ENCODE measurements at regions not wholly inside any gene's neighbourhood (a gene's known extent, or its start where the extent isn't known, plus 50 kb on each side); places are given as distances from the start of the nearest gene placed in this dataset.

GRCh38 chr16:72388007-72388406 is 216.1 kb upstream of the PMFBP1 start (continued):
- TF ChIP-seq CHD7 (IDR thresholded peaks at IDR 0.05; ENCODE audit: insufficient replicate concordance, low read length) (no peak), JUN (IDR thresholded peaks at IDR 0.05; ENCODE audit: low read depth, low read length) (no peak), ZNF274 (IDR thresholded peaks at IDR 0.05; ENCODE audit: borderline replicate concordance, extremely low read depth, low read length) (no peak), TCF12 (IDR thresholded peaks at IDR 0.05; ENCODE audit: low read depth, low read length) (no peak), SP4 (IDR thresholded peaks at IDR 0.05; ENCODE audit: low read length) (no peak), TBP (IDR thresholded peaks at IDR 0.05; ENCODE audit: low read depth, low read length) (no peak), POLR2AphosphoS5 (IDR thresholded peaks at IDR 0.05; ENCODE audit: low read depth, low read length) (no peak), BACH1 (IDR thresholded peaks at IDR 0.05; ENCODE audit: low read length) (no peak), RFX5 (IDR thresholded peaks at IDR 0.05; ENCODE audit: borderline replicate concordance, low read depth, low read length) (no peak)
- TF ChIP-seq, protein P1, sequence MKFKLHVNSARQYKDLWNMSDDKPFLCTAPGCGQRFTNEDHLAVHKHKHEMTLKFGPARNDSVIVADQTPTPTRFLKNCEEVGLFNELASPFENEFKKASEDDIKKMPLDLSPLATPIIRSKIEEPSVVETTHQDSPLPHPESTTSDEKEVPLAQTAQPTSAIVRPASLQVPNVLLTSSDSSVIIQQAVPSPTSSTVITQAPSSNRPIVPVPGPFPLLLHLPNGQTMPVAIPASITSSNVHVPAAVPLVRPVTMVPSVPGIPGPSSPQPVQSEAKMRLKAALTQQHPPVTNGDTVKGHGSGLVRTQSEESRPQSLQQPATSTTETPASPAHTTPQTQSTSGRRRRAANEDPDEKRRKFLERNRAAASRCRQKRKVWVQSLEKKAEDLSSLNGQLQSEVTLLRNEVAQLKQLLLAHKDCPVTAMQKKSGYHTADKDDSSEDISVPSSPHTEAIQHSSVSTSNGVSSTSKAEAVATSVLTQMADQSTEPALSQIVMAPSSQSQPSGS (IDR thresholded peaks at IDR 0.05; ENCODE audit: low read length): no peak
